Motor neuron (in vitro differentiated cells): ENCODE measurements at regions not wholly inside any gene's neighbourhood (a gene's known extent, or its start where the extent isn't known, plus 50 kb on each side); places are given as distances from the start of the nearest gene placed in this dataset.

Experiments used
- ATAC-seq, 8 experiments: fragments of 200-7000 bp; cut with Tn5 transposase; replicated peaks in 6 of 8; 2 replicates each; pipeline ENCODE4 v1.8.0; 2021; ENCODE audit warnings: mild to moderate bottlenecking in 8 of 8, moderate library complexity in 8 of 8
- H3K27ac ChIP-seq, 2 donors: fragments of 250-450 bp; sonication (Bioruptor Pico); 2 replicates each; pipeline ENCODE4 v1.9.0; 2021; ENCODE audit warnings: antibody characterized with exemption in 2 of 2, mild to moderate bottlenecking in 2 of 2, moderate library complexity in 1 of 2
- H3K4me1 ChIP-seq, 2 donors: fragments of 250-450 bp; sonication (Bioruptor Pico); replicated peaks in 1 of 2; 2 replicates each; pipeline ENCODE4 v1.6.1; 2021; ENCODE audit warnings: antibody characterized with exemption in 2 of 2, mild to moderate bottlenecking in 2 of 2, moderate library complexity in 1 of 2
- H3K4me3 ChIP-seq, 5 donors: fragments of 250-450 bp; sonication (Bioruptor Pico); 2 replicates each; pipeline ENCODE4 v1.9.0; 2021; ENCODE audit warnings: antibody characterized with exemption in 5 of 5, mild to moderate bottlenecking in 5 of 5, moderate library complexity in 4 of 5
- WGBS, 10 experiments: fragments of 450-650 bp; shearing (Covaris generic); methylation state at CpG; one replicate each; pipeline ENCODE4 v1.0.0; 2022; 5-methylcytosine and 5-hydroxymethylcytosine counted together
- in situ Hi-C, 9 experiments: fragments of 400-800 bp; cut with MboI; loops; one replicate each; pipeline ENCODE4 v1.15.0; 2021; ENCODE audit warnings: low sequenced_read_pairs in 9 of 9, low pct_unique_long_range_greater_than_20kb in 2 of 9; ENCODE audit not compliant: unreplicated experiment in 9 of 9

GRCh38 chr15:66615846-66616245, 50.0 kb upstream of the LCTL start:
- H3K4me1 ChIP-seq: peaks cover 0 to 3% of the 10 kb centered on the region in 2 donors
- in situ Hi-C loops: loop anchor here in 6 of 9 experiments (25.0 kb wide), 3 partner anchors 171 to 246 kb away; no protein-coding TSS in a partner anchor
- no peak for ATAC-seq
- H3K27ac ChIP-seq: no peak overlapping the region
- 20 to 86% (median 80%) methylated on average over 1 of the region's 1 CpG; no CpG with 5 or more reads in 7 of the 10 experiments for WGBS, 10 experiments
- H3K4me3 ChIP-seq: no peak overlapping the region

GRCh38 chr15:66617137-66618090, 51.6 kb upstream of the LCTL start:
- no peak overlapping the region for H3K27ac ChIP-seq
- 17 to 100% (median 75%) methylated on average over 1 to 10 of the region's 15 CpGs; no CpG with 5 or more reads in 5 of the 10 experiments for WGBS, 10 experiments
- no peak overlapping the region for H3K4me3 ChIP-seq
- H3K4me1 ChIP-seq: peaks cover 12 to 16% of the 10 kb centered on the region in 2 donors
- in situ Hi-C loops: loop anchor here in 6 of 9 experiments (25.0 kb wide), 3 partner anchors 170 to 245 kb away; no protein-coding TSS in a partner anchor
- ATAC-seq: peak in 7 of 8 experiments; percentile 12 to 78 (median 23)

- ATAC-seq: peak; percentile 45 to 78 (median 67)
- in situ Hi-C loops: loop anchor here in 6 of 9 experiments (25.0 kb wide), 3 partner anchors 168 to 243 kb away; no protein-coding TSS in a partner anchor
- no peak overlapping the region for H3K27ac ChIP-seq
- no peak overlapping the region for H3K4me3 ChIP-seq
- peaks cover 20% of the 10 kb centered on the region in 2 donors for H3K4me1 ChIP-seq
- WGBS, 10 experiments: 0 to 83% (median 40%) methylated on average over 1 to 9 of the region's 17 CpGs; no CpG with 5 or more reads in 3 of the 10 experiments
These were observed 53.5 kb upstream of the LCTL start for GRCh38 chr15:66619152-66619903.

- no peak overlapping the region for H3K4me3 ChIP-seq
- H3K4me1 ChIP-seq: peaks cover 18 to 23% of the 10 kb centered on the region in 2 donors
- in situ Hi-C loops: loop anchor here in 6 of 9 experiments (25.0 kb wide), 3 partner anchors 167 to 242 kb away; no protein-coding TSS in a partner anchor
- peak in 1 of 8 experiments; percentile 4 for ATAC-seq
- WGBS, 10 experiments: 3 to 100% (median 71%) methylated on average over 1 to 3 of the region's 3 CpGs; no CpG with 5 or more reads in 3 of the 10 experiments
- no peak overlapping the region for H3K27ac ChIP-seq
These were observed 54.5 kb upstream of the LCTL start for GRCh38 chr15:66620341-66620740.

GRCh38 chr15:66620744-66621344, 55.0 kb upstream of the LCTL start:
- 83 to 97% (median 93%) methylated on average over 1 to 5 of the region's 6 CpGs; no CpG with 5 or more reads in 6 of the 10 experiments for WGBS, 10 experiments
- Histone ChIP-seq H3K4me1 (peaks cover 17 to 26% of the 10 kb centered on the region in 2 donors), H3K4me3 (no peak overlapping the region), H3K27ac (no peak overlapping the region)
- in situ Hi-C loops: loop anchor here in 6 of 9 experiments (25.0 kb wide), 3 partner anchors 166 to 241 kb away; no protein-coding TSS in a partner anchor
- ATAC-seq: no peak

GRCh38 chr15:66621491-66622467, 56.0 kb upstream of the LCTL start:
- WGBS, 10 experiments: 20 to 67% (median 42%) methylated on average over 1 to 14 of the region's 75 CpGs; no CpG with 5 or more reads in 6 of the 10 experiments
- no peak overlapping the region for H3K4me3 ChIP-seq
- peaks cover 17 to 26% of the 10 kb centered on the region in 2 donors for H3K4me1 ChIP-seq
- no peak overlapping the region for H3K27ac ChIP-seq
- in situ Hi-C loops: loop anchor here in 6 of 9 experiments (25.0 kb wide), 3 partner anchors 166 to 241 kb away; no protein-coding TSS in a partner anchor
- peak; percentile 4 to 52 (median 46) for ATAC-seq

- 0 to 70% (median 21%) methylated on average over 1 to 5 of the region's 5 CpGs; no CpG with 5 or more reads in 2 of the 10 experiments for WGBS, 10 experiments
- no peak overlapping the region for H3K4me3 ChIP-seq
- H3K4me1 ChIP-seq: peaks cover 17 to 26% of the 10 kb centered on the region in 2 donors
- no peak overlapping the region for H3K27ac ChIP-seq
- in situ Hi-C loops: loop anchor here in 6 of 9 experiments (25.0 kb wide), 3 partner anchors 165 to 240 kb away; no protein-coding TSS in a partner anchor
- no peak for ATAC-seq
These were observed 56.8 kb upstream of the LCTL start for GRCh38 chr15:66622591-66623022.

- Histone ChIP-seq H3K27ac (no peak overlapping the region), H3K4me1 (peaks cover 17 to 26% of the 10 kb centered on the region in 2 donors), H3K4me3 (no peak overlapping the region)
- in situ Hi-C loops: loop anchor here in 6 of 9 experiments (25.0 kb wide), 3 partner anchors 163 to 238 kb away; no protein-coding TSS in a partner anchor
- WGBS, 10 experiments: 0 to 80% (median 61%) methylated on average over 1 to 6 of the region's 6 CpGs; no CpG with 5 or more reads in 2 of the 10 experiments
- peak; percentile 36 to 84 (median 76) for ATAC-seq
These were observed 58.1 kb upstream of the LCTL start for GRCh38 chr15:66623801-66624453.

GRCh38 chr15:66625531-66625930, 59.7 kb upstream of the LCTL start:
- 20 to 83% (median 49%) methylated on average over 1 of the region's 1 CpG; no CpG with 5 or more reads in 6 of the 10 experiments for WGBS, 10 experiments
- in situ Hi-C loops: no loop called here
- H3K4me1 ChIP-seq: peaks cover 17 to 26% of the 10 kb centered on the region in 2 donors
- no peak for ATAC-seq
- H3K27ac ChIP-seq: no peak overlapping the region
- no peak overlapping the region for H3K4me3 ChIP-seq

GRCh38 chr15:66625974-66626373, 60.2 kb upstream of the LCTL start:
- no peak overlapping the region for H3K27ac ChIP-seq

More at GRCh38 chr15:66625974-66626373, 60.2 kb upstream of the LCTL start:
- in situ Hi-C loops: no loop called here
- H3K4me1 ChIP-seq: peaks cover 22 to 29% of the 10 kb centered on the region in 2 donors
- ATAC-seq: no peak
- WGBS, 10 experiments: 80 to 100% (median 96%) methylated on average over 1 to 3 of the region's 4 CpGs; no CpG with 5 or more reads in 6 of the 10 experiments
- H3K4me3 ChIP-seq: no peak overlapping the region
